ENCODE measurements at regions not wholly inside any gene's neighbourhood (a gene's known extent, or its start where the extent isn't known, plus 50 kb on each side); places are given as distances from the start of the nearest gene placed in this dataset.
A peak's percentile ranks its signal among the peaks of the same experiment; 100 is the strongest.

DNA sequence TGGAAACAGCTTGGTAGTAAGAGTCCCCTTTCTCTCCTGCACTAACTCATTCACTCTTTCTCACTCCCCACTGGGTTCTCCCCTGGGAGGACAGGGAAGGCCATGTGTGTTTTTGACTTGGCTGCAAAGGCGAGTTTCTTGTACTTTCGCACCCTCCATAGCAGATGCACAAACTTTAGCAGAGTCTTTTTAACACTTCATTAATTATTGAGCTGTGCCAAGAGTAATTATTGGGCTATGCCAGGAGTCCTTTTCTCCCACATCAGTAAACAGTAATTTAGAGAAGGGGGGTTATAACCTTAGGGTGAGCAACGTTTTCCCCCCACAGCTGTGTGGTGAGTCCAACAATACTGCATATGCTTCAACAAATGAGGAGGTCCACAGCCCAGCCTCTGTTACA is 224.4 kb upstream of the ATP11B start:
- Histone ChIP-seq H3K4me3 (ENCODE audit: low read length) (no peak overlapping the region), H3K4me1 (ENCODE audit: control insufficient read depth, insufficient read depth, low read length) (no peaks in the 10 kb centered on the region), H3K27me3 (ENCODE audit: control insufficient read depth, insufficient read depth, low read length, poor library complexity, severe bottlenecking) (no peaks in the 10 kb centered on the region), H3K27ac (ENCODE audit: low read depth, low read length) (peak overlapping the region; percentile 100), H3K9ac (ENCODE audit: extremely low read depth, low read length, poor library complexity, severe bottlenecking) (no peak overlapping the region), H3K9me3 (ENCODE audit: control insufficient read depth, low read length) (no peaks in the 10 kb centered on the region), H3K36me3 (ENCODE audit: control insufficient read depth, insufficient read depth, low read length) (no peaks in the 10 kb centered on the region)
- Mint-ChIP-seq H3K4me3 (no peak overlapping the region), H3K27ac (no peak overlapping the region), H3K9me3 (no peaks in the 10 kb centered on the region), H3K36me3 (ENCODE audit: low read depth) (no peaks in the 10 kb centered on the region), H3K27me3 (ENCODE audit: insufficient read depth) (no peaks in the 10 kb centered on the region), H3K4me1 (peaks cover 11% of the 10 kb centered on the region)
- DNase-seq, result no peak
- WGBS, 2 experiments (ENCODE audit: insufficient coverage in 1 of 2, insufficient read length in 1 of 2), result 63 to 77% methylated on average over 1 to 3 of the region's 3 CpGs
- TF ChIP-seq, protein P1, sequence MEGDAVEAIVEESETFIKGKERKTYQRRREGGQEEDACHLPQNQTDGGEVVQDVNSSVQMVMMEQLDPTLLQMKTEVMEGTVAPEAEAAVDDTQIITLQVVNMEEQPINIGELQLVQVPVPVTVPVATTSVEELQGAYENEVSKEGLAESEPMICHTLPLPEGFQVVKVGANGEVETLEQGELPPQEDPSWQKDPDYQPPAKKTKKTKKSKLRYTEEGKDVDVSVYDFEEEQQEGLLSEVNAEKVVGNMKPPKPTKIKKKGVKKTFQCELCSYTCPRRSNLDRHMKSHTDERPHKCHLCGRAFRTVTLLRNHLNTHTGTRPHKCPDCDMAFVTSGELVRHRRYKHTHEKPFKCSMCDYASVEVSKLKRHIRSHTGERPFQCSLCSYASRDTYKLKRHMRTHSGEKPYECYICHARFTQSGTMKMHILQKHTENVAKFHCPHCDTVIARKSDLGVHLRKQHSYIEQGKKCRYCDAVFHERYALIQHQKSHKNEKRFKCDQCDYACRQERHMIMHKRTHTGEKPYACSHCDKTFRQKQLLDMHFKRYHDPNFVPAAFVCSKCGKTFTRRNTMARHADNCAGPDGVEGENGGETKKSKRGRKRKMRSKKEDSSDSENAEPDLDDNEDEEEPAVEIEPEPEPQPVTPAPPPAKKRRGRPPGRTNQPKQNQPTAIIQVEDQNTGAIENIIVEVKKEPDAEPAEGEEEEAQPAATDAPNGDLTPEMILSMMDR (conservative IDR thresholded peaks at IDR 0.05), result no peak

DNA sequence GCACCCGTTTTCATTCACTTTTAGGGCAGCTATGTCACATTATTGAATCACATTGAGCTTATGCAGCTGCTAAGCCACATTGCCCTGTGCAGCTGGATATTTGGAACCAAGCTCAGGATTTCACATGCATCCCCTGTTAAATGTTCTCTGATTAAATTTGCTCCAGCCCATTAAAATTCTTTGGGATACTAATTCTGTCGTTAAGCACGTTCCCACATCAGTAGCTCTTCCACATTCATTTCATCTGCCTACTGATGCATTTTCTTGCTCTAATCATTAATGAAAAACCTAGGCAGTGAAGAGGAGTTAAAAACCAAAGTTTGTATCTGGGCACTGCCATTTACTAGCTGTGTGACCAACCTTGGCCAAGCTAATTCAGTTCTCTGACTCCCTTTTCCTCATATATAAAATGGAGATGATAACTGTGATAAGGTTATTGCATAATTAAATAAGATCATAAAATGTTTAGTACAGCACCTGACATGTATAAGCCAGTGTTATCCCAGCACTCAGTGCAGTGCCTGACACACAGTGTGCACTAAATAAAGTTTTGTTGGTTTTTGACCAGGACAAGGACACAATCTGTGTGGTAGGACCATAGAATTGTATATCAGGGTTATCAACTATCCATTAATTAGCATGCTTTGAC is 222.2 kb upstream of the ATP11B start:
- H3K4me3 Mint-ChIP-seq, result no peak overlapping the region
- no peaks in the 10 kb centered on the region for H3K27me3 ChIP-seq (ENCODE audit: control insufficient read depth, insufficient read depth, low read length, poor library complexity, severe bottlenecking)
- H3K36me3 Mint-ChIP-seq (ENCODE audit: low read depth), result no peaks in the 10 kb centered on the region
- no peaks in the 10 kb centered on the region for H3K36me3 ChIP-seq (ENCODE audit: control insufficient read depth, insufficient read depth, low read length)
- no peaks in the 10 kb centered on the region for H3K9me3 Mint-ChIP-seq
- no peak overlapping the region for H3K27ac Mint-ChIP-seq
- H3K4me3 ChIP-seq (ENCODE audit: low read length), result no peak overlapping the region
- H3K4me1 ChIP-seq (ENCODE audit: control insufficient read depth, insufficient read depth, low read length), result no peaks in the 10 kb centered on the region
- DNase-seq, result no peak
- H3K27ac ChIP-seq (ENCODE audit: low read depth, low read length), result no peak overlapping the region
- no peaks in the 10 kb centered on the region for H3K27me3 Mint-ChIP-seq (ENCODE audit: insufficient read depth)
- 86 to 87% methylated on average over 3 of the region's 3 CpGs for WGBS, 2 experiments (ENCODE audit: insufficient coverage in 1 of 2, insufficient read length in 1 of 2)
- TF ChIP-seq, protein P1 (conservative IDR thresholded peaks at IDR 0.05), result no peak
- no peaks in the 10 kb centered on the region for H3K9me3 ChIP-seq (ENCODE audit: control insufficient read depth, low read length)
- peaks cover 9% of the 10 kb centered on the region for H3K4me1 Mint-ChIP-seq
- no peak overlapping the region for H3K9ac ChIP-seq (ENCODE audit: extremely low read depth, low read length, poor library complexity, severe bottlenecking)

DNA sequence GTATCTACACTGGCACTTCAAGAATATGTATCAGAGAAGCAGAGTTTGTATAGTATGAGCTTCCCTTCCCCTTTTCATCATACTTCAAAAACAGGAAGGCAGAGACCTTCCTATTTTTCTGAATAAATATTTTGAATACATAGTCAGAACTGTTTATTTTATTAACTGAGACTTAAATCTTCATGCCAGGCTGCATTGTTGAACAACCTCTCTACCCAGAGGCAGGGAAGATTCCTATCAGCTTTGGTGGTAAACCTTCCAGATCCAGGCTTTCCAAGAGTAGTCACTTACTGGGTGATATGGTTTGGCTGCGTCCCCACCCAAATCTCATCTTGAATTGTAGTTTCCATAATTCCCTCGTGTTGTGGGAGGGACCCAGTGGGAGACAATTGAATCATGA is 217.4 kb upstream of the ATP11B start:
- 89 to 92% methylated on average over 2 of the region's 2 CpGs for WGBS, 2 experiments (ENCODE audit: insufficient coverage in 1 of 2, insufficient read length in 1 of 2)
- Mint-ChIP-seq H3K27ac (no peak overlapping the region), H3K9me3 (no peaks in the 10 kb centered on the region), H3K4me3 (no peak overlapping the region), H3K36me3 (ENCODE audit: low read depth) (no peaks in the 10 kb centered on the region), H3K4me1 (no peaks in the 10 kb centered on the region), H3K27me3 (ENCODE audit: insufficient read depth) (no peaks in the 10 kb centered on the region)
- Histone ChIP-seq H3K27me3 (ENCODE audit: control insufficient read depth, insufficient read depth, low read length, poor library complexity, severe bottlenecking) (no peaks in the 10 kb centered on the region), H3K27ac (ENCODE audit: low read depth, low read length) (no peak overlapping the region), H3K4me3 (ENCODE audit: low read length) (no peak overlapping the region), H3K4me1 (ENCODE audit: control insufficient read depth, insufficient read depth, low read length) (no peaks in the 10 kb centered on the region), H3K9me3 (ENCODE audit: control insufficient read depth, low read length) (no peaks in the 10 kb centered on the region), H3K36me3 (ENCODE audit: control insufficient read depth, insufficient read depth, low read length) (no peaks in the 10 kb centered on the region), H3K9ac (ENCODE audit: extremely low read depth, low read length, poor library complexity, severe bottlenecking) (no peak overlapping the region)
- no peak for DNase-seq
- TF ChIP-seq, protein P1 (conservative IDR thresholded peaks at IDR 0.05), result no peak
